H1 (cell line): ENCODE measurements at regions not wholly inside any gene's neighbourhood (a gene's known extent, or its start where the extent isn't known, plus 50 kb on each side); places are given as distances from the start of the nearest gene placed in this dataset.

Source experiments
- CTCF ChIA-PET: fragments of 300-600 bp; sonication (Branson Sonifier 250); formaldehyde crosslinking; loops from one replicate; lab custom pipeline; 2021; ENCODE audit not compliant: partially characterized antibody; lab: Charles Lee
- POLR2A ChIA-PET: fragments of 300-600 bp; sonication (Branson Sonifier 250); formaldehyde crosslinking; loops from one replicate; lab custom pipeline; 2021; ENCODE audit warnings: inconsistent platforms; ENCODE audit not compliant: partially characterized antibody; lab: Charles Lee
- DNase-seq, 2 experiments: peaks; one replicate each; pipeline versions ENCODE4 v3.0.0 to v3.0.0-alpha.2; 2010 to 2022; ENCODE audit warnings: low spot score in 2 of 2, low read depth in 1 of 2, mixed read lengths in 1 of 2
- FAIRE-seq: peaks from 2 replicates; lab custom pipeline; 2011; peaks lifted over from hg19 to GRCh38; lab: Jason Lieb, UNC
- H2AFZ ChIP-seq: 2 replicates; pipeline ENCODE4 v1.8.1; 2012; ENCODE audit warnings: low read length, inconsistent platforms
- H2AK5ac ChIP-seq: 2 replicates; pipeline ENCODE4 v1.6.1; 2013; ENCODE audit warnings: low read depth, low read length
- H2BK120ac ChIP-seq: replicated peaks from 2 replicates; pipeline ENCODE3; 2013; ENCODE audit warnings: low read depth, low read length, inconsistent platforms
- H2BK12ac ChIP-seq: 2 replicates; pipeline ENCODE4 v1.6.1; 2013; ENCODE audit warnings: low read depth, low read length
- H2BK15ac ChIP-seq: 2 replicates; pipeline ENCODE4 v1.6.1; 2013; ENCODE audit warnings: low read length
- H2BK20ac ChIP-seq: 2 replicates; pipeline ENCODE4 v1.6.1; 2013; ENCODE audit warnings: low read length
- H2BK5ac ChIP-seq: 2 replicates; pipeline ENCODE4 v1.6.1; 2013; ENCODE audit warnings: low read depth, low read length
- H3K14ac ChIP-seq: 2 replicates; pipeline ENCODE4 v1.6.1; 2013; ENCODE audit warnings: inconsistent platforms; ENCODE audit not compliant: insufficient read length
- H3K18ac ChIP-seq: 2 replicates; pipeline ENCODE4 v1.6.1; 2013; ENCODE audit warnings: low read length; ENCODE audit errors: extremely low read depth
- H3K23ac ChIP-seq: 2 replicates; pipeline ENCODE4 v1.6.1; 2013; ENCODE audit warnings: inconsistent platforms; ENCODE audit not compliant: insufficient read length
- H3K23me2 ChIP-seq: 2 replicates; pipeline ENCODE4 v1.6.1; 2013; ENCODE audit warnings: low read depth, low read length
- H3K27ac ChIP-seq: 2 replicates; pipeline ENCODE4 v1.6.1; 2011; ENCODE audit warnings: low read depth, low read length, inconsistent platforms
- H3K27me3 ChIP-seq, 4 experiments: replicated peaks in 1 of 4; 1 replicate in 1 of 4; 2 replicates in 3 of 4; pipeline versions ENCODE4 v1.6.1 to v1.8.1; 2011 to 2013; ENCODE audit warnings: low read length in 3 of 4, mild to moderate bottlenecking in 3 of 4, inconsistent platforms in 2 of 4, mixed read lengths in 2 of 4, moderate library complexity in 1 of 4; ENCODE audit not compliant: control insufficient read depth in 3 of 4, insufficient read depth in 3 of 4; ENCODE audit errors: extremely low read depth in 1 of 4
- H3K36me3 ChIP-seq, 4 experiments: 2 replicates each; pipeline versions ENCODE4 v1.6.1 to v1.8.1; 2011 to 2013; ENCODE audit warnings: mild to moderate bottlenecking in 4 of 4, low read length in 3 of 4, moderate library complexity in 2 of 4, control low read depth in 1 of 4, inconsistent platforms in 1 of 4; ENCODE audit not compliant: insufficient read depth in 4 of 4, control insufficient read depth in 2 of 4
- H3K4ac ChIP-seq: replicated peaks from 2 replicates; pipeline ENCODE3; 2013; ENCODE audit warnings: low read length, low read depth, mixed read lengths, inconsistent platforms; ENCODE audit not compliant: insufficient read length
- H3K4me1 ChIP-seq, 4 experiments: replicated peaks in 1 of 4; 1 replicate in 1 of 4; 2 replicates in 3 of 4; pipeline versions ENCODE4 v1.6.1 to v1.8.1; 2011 to 2013; ENCODE audit warnings: low read length in 3 of 4, inconsistent platforms in 2 of 4, mixed read lengths in 1 of 4; ENCODE audit not compliant: insufficient read depth in 4 of 4, control insufficient read depth in 3 of 4
- H3K4me2 ChIP-seq, 2 experiments: 2 replicates each; pipeline versions ENCODE4 v1.6.1 to v1.8.1; 2011 to 2013; ENCODE audit warnings: low read depth in 2 of 2, low read length in 2 of 2, control low read depth in 1 of 2, inconsistent platforms in 1 of 2, mild to moderate bottlenecking in 1 of 2; ENCODE audit not compliant: insufficient read depth in 1 of 2
- H3K4me3 ChIP-seq, 4 experiments: fragments of 200-600, 300-600 bp in 1 of 4; sonication (generic), shearing (Covaris generic), sonication (Bioruptor Twin) in 1 of 4; 2 replicates each; pipeline versions ENCODE4 v1.5.1 to v1.8.1; 2011 to 2016; ENCODE audit warnings: low read length in 4 of 4, low read depth in 3 of 4, control low read depth in 2 of 4, inconsistent platforms in 2 of 4, mild to moderate bottlenecking in 2 of 4, mixed read lengths in 1 of 4, moderate library complexity in 1 of 4; ENCODE audit not compliant: insufficient read depth in 2 of 4; ENCODE audit errors: extremely low read depth in 1 of 4
- H3K56ac ChIP-seq: replicated peaks from 2 replicates; pipeline ENCODE3; 2013; ENCODE audit warnings: low read depth, mild to moderate bottlenecking, mixed read lengths, low read length, inconsistent platforms; ENCODE audit not compliant: insufficient read length
- H3K79me1 ChIP-seq: 2 replicates; pipeline ENCODE4 v1.6.1; 2013; ENCODE audit warnings: low read depth, low read length, control low read depth
- H3K79me2 ChIP-seq, 2 experiments: 2 replicates each; pipeline versions ENCODE4 v1.6.1 to v1.8.1; 2012 to 2013; ENCODE audit warnings: low read length in 2 of 2, mild to moderate bottlenecking in 2 of 2, inconsistent platforms in 1 of 2; ENCODE audit not compliant: insufficient read depth in 2 of 2, control insufficient read depth in 1 of 2
- H3K9ac ChIP-seq, 4 experiments: replicated peaks in 1 of 4; 1 replicate in 1 of 4; 2 replicates in 3 of 4; pipeline versions ENCODE4 v1.6.1 to v1.8.1; 2011 to 2013; ENCODE audit warnings: low read depth in 3 of 4, low read length in 3 of 4, control low read depth in 2 of 4, mild to moderate bottlenecking in 2 of 4, moderate library complexity in 2 of 4, inconsistent platforms in 1 of 4; ENCODE audit errors: extremely low read depth in 1 of 4
- H3K9me3 ChIP-seq, 2 experiments: 2 replicates each; pipeline versions ENCODE4 v1.6.1 to v1.8.1; 2012 to 2013; ENCODE audit warnings: mild to moderate bottlenecking in 2 of 2, moderate library complexity in 2 of 2, control low read depth in 1 of 2, inconsistent platforms in 1 of 2, low read depth in 1 of 2, low read length in 1 of 2, mixed read lengths in 1 of 2; ENCODE audit not compliant: insufficient read depth in 2 of 2
- H4K20me1 ChIP-seq, 2 experiments: replicated peaks in 1 of 2; 2 replicates each; pipeline versions ENCODE3 to v1.8.1; 2011 to 2013; ENCODE audit warnings: inconsistent platforms in 2 of 2, low read length in 2 of 2, mild to moderate bottlenecking in 1 of 2; ENCODE audit not compliant: insufficient read depth in 2 of 2, control insufficient read depth in 1 of 2
- H4K5ac ChIP-seq: 2 replicates; pipeline ENCODE4 v1.6.1; 2013; ENCODE audit warnings: low read length, low read depth, mixed read lengths, inconsistent platforms; ENCODE audit not compliant: insufficient read length
- H4K8ac ChIP-seq: 2 replicates; pipeline ENCODE4 v1.8.0; 2013; ENCODE audit warnings: mild to moderate bottlenecking, moderate library complexity, low read length, inconsistent platforms; ENCODE audit not compliant: insufficient read depth; ENCODE audit errors: extremely low read depth
- H4K91ac ChIP-seq: replicated peaks from 2 replicates; pipeline ENCODE3; 2013; ENCODE audit warnings: low read length, mixed read lengths, inconsistent platforms; ENCODE audit not compliant: insufficient read length
- KDM4A ChIP-seq: IDR thresholded peaks from one replicate; pipeline ENCODE4 v1.7.1; 2012; ENCODE audit warnings: low read depth, mild to moderate bottlenecking, moderate library complexity, low read length, inconsistent platforms; ENCODE audit not compliant: severe bottlenecking
- NRF1 ChIP-seq: IDR thresholded peaks from 2 replicates; pipeline ENCODE4 v1.6.1; 2011; ENCODE audit warnings: mild to moderate bottlenecking, low read depth, low read length, improper control_type of control experiment
- WGBS, 2 experiments: shearing (Covaris generic) in 1 of 2; methylation state at CpG; one replicate each; pipeline versions ENCODE4 v1.1.6 to v1.1.7; 2013 to 2015; ENCODE audit warnings: low lambda C conversion rate in 2 of 2, mixed read lengths in 2 of 2, inconsistent platforms in 1 of 2, low coverage in 1 of 2, missing lambda C conversion rate in 1 of 2; ENCODE audit not compliant: insufficient replicate concordance in 2 of 2, insufficient coverage in 1 of 2, insufficient read length in 1 of 2; ENCODE audit errors: extremely low coverage in 1 of 2, missing lambda C conversion rate in 1 of 2; 5-methylcytosine and 5-hydroxymethylcytosine counted together

- H4K5ac ChIP-seq, result no peak overlapping the region
- H4K91ac ChIP-seq, result no peak overlapping the region
- no peak overlapping the region for H4K8ac ChIP-seq
- H4K20me1 ChIP-seq, result no peaks in the 10 kb centered on the region
- no peak overlapping the region for H3K9ac ChIP-seq
- no peaks in the 10 kb centered on the region for H3K27me3 ChIP-seq
- no peak overlapping the region for H3K27ac ChIP-seq
- H3K4me2 ChIP-seq, result no peak overlapping the region
- no peaks in the 10 kb centered on the region for H3K79me1 ChIP-seq
- H2BK15ac ChIP-seq, result no peak overlapping the region
- no peak overlapping the region for H2BK20ac ChIP-seq
- no peak overlapping the region for H3K23ac ChIP-seq
- no peaks in the 10 kb centered on the region for H3K4me1 ChIP-seq
- no peaks in the 10 kb centered on the region for H3K23me2 ChIP-seq
- H3K36me3 ChIP-seq, result no peaks in the 10 kb centered on the region
- H3K79me2 ChIP-seq, result no peaks in the 10 kb centered on the region
- H3K56ac ChIP-seq, result no peak overlapping the region
- WGBS, 2 experiments, result 92% methylated on average over 6 of the region's 6 CpGs; no CpG with 5 or more reads in 1 of the 2 experiments
- H2BK5ac ChIP-seq, result no peak overlapping the region
- H3K4me3 ChIP-seq, result no peak overlapping the region
- CTCF ChIA-PET, result interaction anchor here (0.7 to 2.9 kb wide), 20 partner anchors 8 to 302 kb away, joined by 3 to 26 read pairs (median 4); no protein-coding TSS in a partner anchor
- FAIRE-seq (no peak), DNase-seq (no peak)
- H3K9me3 ChIP-seq, result no peaks in the 10 kb centered on the region; a peak in 1 of 4 replicates
- H3K18ac ChIP-seq, result no peak overlapping the region
- no peak overlapping the region for H3K4ac ChIP-seq
- no peak for TF ChIP-seq NRF1
- no peak for TF ChIP-seq KDM4A
- peak overlapping the region; percentile 81; the same call in 1 of the 2 replicates for H2AFZ ChIP-seq
- POLR2A ChIA-PET, result interaction anchor here (1.5 kb wide), 1 partner anchor 163 kb away, joined by 4 read pairs; the partner anchor contains the start of gene MIR17HG
- no peak overlapping the region for H2BK120ac ChIP-seq
- H3K14ac ChIP-seq, result no peak overlapping the region
- H2BK12ac ChIP-seq, result no peak overlapping the region
- no peak overlapping the region for H2AK5ac ChIP-seq
These were observed 163.1 kb upstream of the MIR17HG start for GRCh38 chr13:91184244-91184926.
